Ovary (tissue), 3 donors: ENCODE measurements at regions not wholly inside any gene's neighbourhood (a gene's known extent, or its start where the extent isn't known, plus 50 kb on each side); places are given as distances from the start of the nearest gene placed in this dataset.

ENCODE experiments used
- EP300 ChIP-seq: sonication (generic); formaldehyde crosslinking; IDR thresholded peaks from one replicate; pipeline ENCODE4 v1.6.1; 2017; ENCODE audit warnings: antibody characterized with exemption
- POLR2A ChIP-seq: fragments of 450-650 bp; IDR thresholded peaks from one replicate; pipeline ENCODE4 v1.6.1; 2017; ENCODE audit warnings: antibody characterized with exemption, mild to moderate bottlenecking, moderate library complexity
- TF ChIP-seq, protein P1 (sequence below), 3 donors: fragments of 450-650 bp in 2 of 3; fragments of 200-600 bp in 1 of 3; IDR thresholded peaks; one replicate each; pipeline versions ENCODE4 v1.5.1 to v1.8.0; 2016 to 2022; ENCODE audit warnings: antibody characterized with exemption in 3 of 3, mild to moderate bottlenecking in 1 of 3
- donor health status: DM: no; HTN: no; CAD: no.

GRCh38 chr2:205877496-205877895 lies 195.2 kb downstream of the NRP2 start:
- TF ChIP-seq POLR2A (no peak), EP300 (no peak)
- TF ChIP-seq, protein P1, sequence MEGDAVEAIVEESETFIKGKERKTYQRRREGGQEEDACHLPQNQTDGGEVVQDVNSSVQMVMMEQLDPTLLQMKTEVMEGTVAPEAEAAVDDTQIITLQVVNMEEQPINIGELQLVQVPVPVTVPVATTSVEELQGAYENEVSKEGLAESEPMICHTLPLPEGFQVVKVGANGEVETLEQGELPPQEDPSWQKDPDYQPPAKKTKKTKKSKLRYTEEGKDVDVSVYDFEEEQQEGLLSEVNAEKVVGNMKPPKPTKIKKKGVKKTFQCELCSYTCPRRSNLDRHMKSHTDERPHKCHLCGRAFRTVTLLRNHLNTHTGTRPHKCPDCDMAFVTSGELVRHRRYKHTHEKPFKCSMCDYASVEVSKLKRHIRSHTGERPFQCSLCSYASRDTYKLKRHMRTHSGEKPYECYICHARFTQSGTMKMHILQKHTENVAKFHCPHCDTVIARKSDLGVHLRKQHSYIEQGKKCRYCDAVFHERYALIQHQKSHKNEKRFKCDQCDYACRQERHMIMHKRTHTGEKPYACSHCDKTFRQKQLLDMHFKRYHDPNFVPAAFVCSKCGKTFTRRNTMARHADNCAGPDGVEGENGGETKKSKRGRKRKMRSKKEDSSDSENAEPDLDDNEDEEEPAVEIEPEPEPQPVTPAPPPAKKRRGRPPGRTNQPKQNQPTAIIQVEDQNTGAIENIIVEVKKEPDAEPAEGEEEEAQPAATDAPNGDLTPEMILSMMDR (IDR thresholded peaks at IDR 0.05) = no peak
